ENCODE measurements at regions not wholly inside any gene's neighbourhood (a gene's known extent, or its start where the extent isn't known, plus 50 kb on each side); places are given as distances from the start of the nearest gene placed in this dataset.
"Not testable (repeated sequence)": the region's sequence is repeated elsewhere in the genome, so short reads cannot be mapped to it uniquely, and the experiment has no call there.

DNA sequence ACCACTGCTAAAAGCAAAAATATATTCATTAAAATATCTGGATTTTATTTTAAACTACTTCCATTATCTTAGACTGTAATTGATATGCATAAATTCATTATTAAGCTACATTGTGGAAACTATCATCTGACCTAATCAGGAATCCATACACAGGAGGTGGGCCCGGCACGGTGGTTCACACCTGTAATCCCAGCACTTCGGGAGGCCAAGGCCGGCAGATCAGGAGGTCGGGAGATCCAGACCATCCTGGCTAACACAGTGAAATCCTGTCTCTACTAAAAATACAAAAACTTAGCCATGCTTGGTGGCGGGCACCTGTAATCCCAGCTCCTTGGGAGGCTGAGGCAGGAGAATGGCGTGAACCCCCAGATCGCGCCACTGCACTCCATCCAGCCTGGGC is 148.7 kb upstream of the FAT4 start:
- DNase-seq (ENCODE audit: missing footprints); intact Hi-C loops (cut with DNase I); ATAC-seq: not testable (repeated sequence)

DNA sequence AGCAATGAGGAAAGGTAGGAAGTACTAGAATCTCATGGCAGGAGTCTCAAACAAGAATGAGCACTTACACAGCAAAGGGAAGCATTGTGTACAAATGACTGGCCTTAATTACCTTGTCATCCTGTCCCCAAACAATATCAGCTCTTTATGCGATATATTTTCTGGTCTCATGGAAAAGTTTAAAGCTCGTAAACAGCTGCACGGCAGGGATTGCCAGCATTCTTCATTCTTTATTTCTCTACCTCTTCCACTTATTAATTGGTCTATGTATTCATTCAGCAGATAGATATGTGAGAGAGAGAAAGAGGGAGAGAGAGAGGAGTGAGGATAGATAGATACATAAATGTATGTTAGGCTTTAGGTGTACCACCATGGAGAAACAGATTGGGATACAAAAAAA is 155.8 kb upstream of the FAT4 start:
- DNase-seq (ENCODE audit: missing footprints), result no peak
- intact Hi-C loops (cut with DNase I), result no loop called here
- no peak for ATAC-seq

DNA sequence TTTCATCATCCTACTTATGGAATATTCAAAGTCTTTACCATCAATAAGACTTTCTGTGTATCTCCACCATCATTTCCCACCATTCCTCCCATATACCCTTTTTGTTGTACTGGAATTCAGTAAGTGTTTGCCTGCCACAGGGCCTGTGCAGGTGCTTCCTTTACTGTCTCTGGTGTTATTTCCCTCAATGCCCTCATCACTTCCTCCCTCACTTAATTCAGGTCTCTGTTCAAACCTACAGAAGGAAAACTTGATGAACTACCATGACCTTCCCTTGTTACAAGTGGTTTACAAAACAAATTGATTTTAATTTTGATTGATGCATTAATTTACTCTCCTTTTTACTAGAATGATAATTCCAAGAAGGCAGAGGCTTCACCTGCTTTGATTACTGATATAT is 159.5 kb upstream of the FAT4 start:
- intact Hi-C loops (cut with DNase I), result no loop called here
- no peak for ATAC-seq
- DNase-seq (ENCODE audit: missing footprints), result no peak

DNA sequence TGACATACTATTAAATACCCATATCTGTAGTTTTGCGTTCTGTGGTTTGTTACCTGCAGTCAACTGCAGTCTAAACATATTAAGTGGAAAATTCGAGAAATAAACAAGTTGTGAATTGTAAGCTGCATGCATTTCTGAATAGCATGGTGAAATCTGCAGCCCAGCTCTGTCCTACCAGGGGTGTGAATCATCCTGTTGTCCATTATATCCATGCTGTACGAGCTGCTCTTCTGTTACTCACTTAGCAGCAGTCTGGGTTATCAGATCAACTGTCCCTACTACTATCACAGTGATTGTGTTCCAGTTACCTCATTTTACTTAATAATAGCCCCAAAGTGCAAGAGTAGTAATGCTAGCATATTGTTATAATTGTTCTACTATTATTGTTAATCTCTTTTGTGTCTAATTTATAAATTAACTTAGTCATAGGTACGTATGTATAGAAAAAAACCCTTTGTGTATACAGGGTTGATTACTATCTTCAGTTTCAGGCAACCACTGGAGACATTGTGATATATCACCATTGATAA is 173.7 kb upstream of the FAT4 start:
- no peak for DNase-seq (ENCODE audit: missing footprints)
- intact Hi-C loops (cut with DNase I), result no loop called here
- ATAC-seq, result no peak

DNA sequence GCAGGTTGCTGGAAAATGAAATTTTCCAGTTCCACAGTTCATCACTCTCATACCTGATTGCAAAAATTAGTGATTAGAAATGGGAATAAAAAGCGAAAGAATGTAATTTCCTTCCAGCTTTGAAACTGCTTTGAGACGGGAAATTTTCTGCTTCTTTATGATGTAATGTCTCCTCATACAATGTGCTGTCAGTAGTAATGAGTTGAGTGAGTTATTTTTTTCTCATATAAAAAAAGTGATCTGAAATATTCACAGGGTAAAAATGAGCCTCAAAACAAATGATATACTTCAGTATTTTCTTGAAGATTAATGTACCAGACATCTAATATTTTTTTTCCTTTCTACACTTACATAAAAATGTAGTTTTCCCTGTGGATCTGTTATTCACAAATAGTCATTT is 179.1 kb upstream of the FAT4 start:
- ATAC-seq (no peak), DNase-seq (ENCODE audit: missing footprints) (no peak)
- intact Hi-C loops (cut with DNase I), result no loop called here

DNA sequence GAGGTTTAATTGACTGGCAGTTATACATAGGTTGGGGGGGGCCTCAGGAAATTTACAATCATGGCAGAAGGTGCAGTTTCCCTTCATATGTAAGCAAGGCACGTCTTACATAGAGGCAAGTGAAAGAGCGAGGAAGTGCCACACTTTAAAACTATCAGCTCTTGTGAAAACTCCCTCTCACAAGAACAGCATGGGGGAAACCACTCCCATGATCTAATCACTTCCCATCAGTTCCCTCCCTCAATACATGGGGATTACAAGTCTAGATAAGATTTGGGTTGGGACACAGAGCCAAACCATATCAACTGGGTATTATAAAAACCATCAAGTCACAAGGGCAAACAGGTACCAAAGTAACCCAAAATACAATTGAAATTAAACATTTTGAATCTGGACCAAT is 182.0 kb upstream of the FAT4 start:
- no peak for DNase-seq (ENCODE audit: missing footprints)
- intact Hi-C loops (cut with DNase I), result no loop called here

DNA sequence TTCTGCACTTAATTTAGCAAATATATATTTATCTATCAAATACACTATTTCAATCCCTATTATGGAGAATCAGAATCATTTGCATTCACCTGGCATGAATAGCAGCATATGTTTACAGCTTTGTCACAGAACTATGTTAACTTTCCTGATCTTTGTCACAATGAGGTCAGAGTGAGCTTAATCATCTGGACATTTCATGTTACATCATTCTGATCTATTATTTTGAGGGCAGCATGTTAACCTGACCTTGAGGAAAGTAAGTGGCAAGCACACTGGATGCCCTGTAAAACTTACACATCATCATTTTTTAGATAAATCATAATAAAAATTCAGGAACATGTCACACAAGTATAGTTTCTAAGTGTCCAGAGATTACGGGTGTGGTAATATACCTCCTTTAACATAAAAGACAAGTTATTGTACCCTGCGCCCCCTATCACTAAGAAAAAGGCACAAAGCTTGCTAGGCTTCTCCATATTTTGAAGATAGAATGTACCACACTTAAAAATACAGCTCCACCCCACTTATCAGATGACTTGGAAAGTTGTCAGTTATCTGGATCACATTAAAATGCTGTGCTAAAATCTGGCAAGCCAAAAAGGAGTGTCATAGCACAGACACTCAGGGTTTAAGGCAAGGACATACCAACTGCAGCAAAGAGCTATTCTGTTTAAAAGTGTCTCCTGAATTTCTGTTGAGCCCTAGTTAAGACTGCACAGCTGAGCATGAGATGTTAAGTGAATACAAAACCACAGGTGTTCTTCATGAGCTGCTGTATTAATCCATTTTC is 182.7 kb upstream of the FAT4 start:
- intact Hi-C loops (cut with DNase I), result no loop called here
- ATAC-seq (no peak), DNase-seq (ENCODE audit: missing footprints) (no peak)

More for the DNA sequence above, 182.0 kb upstream of the FAT4 start:
- ATAC-seq, result no peak

DNA sequence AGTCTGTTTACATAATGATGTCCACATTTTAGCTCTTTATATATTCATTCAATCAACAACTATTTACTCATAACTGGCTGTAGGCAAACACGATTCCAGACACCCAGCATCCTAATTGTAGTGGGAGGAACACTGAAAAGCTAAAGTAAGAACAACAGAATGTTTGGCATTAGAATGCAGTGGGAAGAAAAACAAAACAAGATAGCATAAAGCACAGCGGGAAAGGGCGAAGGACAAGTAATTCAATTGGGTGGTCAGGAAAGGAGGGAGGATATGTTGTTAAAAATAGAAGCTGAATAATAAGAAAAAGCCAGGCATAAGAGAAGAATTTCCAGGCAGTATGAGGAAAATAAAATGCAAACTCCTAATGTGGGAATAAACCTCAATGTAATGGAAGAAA is 189.5 kb upstream of the FAT4 start:
- intact Hi-C loops (cut with DNase I), result no loop called here
- no peak for ATAC-seq

DNA sequence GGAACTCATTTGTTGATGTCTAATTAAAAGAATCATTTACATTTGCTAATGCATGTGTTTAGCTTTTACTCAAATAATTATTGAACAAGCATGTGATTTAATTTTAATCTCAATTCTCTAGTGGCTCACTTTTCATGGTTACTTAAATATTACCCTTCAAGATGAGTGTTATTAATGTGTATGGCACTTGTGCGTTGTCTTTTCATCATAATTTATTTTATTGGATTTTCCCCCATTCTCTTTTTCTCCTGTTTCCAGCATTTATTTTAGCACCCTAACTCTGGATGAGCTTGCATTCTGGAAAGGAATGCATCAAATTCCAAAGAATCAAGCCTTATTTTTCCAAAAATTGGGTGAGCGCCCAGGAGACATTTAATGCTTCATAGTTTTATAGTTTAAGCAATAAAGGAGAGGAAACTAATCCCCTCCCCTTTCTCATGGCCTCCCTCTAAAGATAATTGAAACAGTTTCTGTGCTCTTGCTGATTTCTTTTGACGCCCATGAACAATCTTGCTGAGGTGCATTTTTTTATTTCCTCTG is 191.1 kb upstream of the FAT4 start:
- intact Hi-C loops (cut with DNase I), result no loop called here
- ATAC-seq (no peak), DNase-seq (ENCODE audit: missing footprints) (no peak)

More for the DNA sequence above, 189.5 kb upstream of the FAT4 start:
- no peak for DNase-seq (ENCODE audit: missing footprints)

DNA sequence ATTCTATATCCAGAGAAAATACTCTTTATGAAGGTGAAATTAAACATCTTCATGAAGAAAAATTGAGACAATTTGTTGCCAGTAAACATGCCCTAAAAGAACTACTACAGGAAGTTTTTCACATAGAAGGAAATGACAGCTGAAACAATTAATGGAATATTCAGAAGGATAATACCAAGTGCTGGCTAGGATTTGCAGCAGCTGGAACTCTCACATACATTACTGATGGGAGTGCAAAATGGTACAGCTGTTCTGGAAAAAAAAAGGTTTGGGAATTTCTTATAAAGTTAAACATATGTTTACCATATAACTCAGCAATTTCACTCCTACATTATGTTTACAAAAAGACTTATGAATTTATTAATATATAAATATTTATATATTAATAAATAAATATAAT is 193.2 kb upstream of the FAT4 start:
- ATAC-seq (no peak), DNase-seq (ENCODE audit: missing footprints) (no peak)
- intact Hi-C loops (cut with DNase I), result no loop called here

DNA sequence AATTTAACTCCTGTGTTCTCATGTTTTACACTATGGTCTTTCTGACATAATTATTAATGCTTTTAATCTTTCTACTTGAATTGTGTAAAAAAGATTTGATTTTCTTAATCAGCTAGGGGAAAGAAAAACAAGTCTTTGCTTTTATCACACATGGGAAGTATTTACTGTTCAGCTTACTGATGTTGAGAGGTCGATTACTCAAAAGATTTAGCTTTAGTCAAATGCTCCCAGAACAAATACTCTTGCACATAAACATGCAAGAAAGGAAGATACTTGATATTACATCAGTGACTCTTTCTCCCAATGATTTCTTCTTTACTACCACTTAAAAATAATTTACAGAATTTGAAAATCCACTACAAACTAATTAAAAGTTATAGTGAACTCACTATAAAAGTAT is 198.3 kb upstream of the FAT4 start:
- ATAC-seq (no peak), DNase-seq (ENCODE audit: missing footprints) (no peak)
- intact Hi-C loops (cut with DNase I), result no loop called here

DNA sequence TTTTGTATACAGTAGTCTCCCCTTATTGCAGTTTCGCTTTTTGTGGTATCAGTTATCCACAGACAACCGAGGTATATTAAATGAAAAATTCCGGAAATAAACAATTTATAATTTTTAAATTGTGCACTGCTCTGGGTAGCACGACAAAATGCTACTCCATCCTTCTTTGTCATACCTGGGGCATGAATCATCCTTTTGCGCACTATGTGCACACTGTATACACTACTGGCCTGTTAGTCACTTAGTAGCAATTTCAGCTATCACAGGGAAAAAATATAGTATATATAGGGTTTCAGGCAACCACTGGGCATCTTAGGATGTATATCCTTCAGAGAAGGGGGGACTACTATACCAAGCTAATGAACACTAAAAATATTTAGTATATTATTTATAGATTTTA is 198.8 kb upstream of the FAT4 start:
- ATAC-seq, result no peak
- no peak for DNase-seq (ENCODE audit: missing footprints)
- intact Hi-C loops (cut with DNase I), result no loop called here

DNA sequence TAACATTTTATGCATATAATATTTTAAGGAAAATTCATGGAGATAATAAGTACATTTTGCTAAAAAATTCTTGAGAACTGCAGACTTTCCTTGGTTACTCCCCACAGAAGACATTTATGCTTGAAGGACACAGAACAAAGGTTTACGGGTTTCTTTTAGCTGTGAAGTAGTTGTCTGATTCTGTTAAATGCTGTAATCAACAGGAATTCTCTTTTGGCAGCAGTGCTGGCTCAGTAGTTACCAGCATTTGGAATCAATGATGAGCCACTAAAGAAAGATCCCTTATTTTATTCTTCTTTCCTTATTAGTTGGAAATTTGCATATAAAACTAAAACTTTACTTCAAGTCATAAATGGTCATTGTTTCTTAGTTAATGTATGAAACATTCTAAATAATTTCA is 199.3 kb upstream of the FAT4 start:
- intact Hi-C loops (cut with DNase I), result no loop called here
- DNase-seq (ENCODE audit: missing footprints) (no peak), ATAC-seq (no peak)

DNA sequence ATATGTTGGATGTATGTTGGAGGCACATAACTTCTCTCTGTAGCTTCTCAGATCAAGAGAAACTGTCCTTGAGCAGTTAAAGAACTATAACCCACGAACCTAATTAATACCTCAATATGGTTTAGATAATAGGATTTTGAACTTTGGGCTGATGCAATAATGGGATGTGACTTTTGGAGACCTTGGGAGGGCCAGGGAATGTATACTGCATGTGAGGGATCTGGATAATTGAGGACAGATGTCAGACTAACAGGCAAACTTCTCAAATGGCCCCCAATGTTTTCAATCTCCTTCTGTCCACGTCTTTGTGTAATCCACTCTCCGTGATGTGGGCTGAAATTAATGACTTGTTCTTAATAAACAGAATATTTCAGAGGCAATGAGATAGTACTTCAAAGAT is 202.2 kb upstream of the FAT4 start:
- intact Hi-C loops (cut with DNase I), result no loop called here
- DNase-seq (ENCODE audit: missing footprints) (no peak), ATAC-seq (no peak)

DNA sequence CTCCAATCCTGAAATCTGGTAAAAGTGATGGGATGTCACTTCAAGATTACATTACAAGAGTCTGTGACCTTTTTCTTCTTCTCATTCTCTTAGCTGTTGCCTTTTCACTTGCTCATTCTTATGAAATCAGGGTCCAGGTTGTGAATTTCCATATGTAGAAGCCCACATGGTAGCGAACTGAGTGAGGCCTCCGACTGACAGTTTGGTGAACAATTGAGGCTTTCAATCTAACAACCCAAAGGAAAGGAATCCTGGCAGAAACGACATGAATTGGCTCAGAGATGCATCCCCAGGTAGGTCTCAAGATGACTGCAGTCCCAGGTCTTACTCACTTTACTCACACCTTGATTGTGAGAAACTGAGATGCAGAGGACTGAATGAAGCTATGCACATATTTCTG is 203.4 kb upstream of the FAT4 start:
- no peak for ATAC-seq
- intact Hi-C loops (cut with DNase I), result no loop called here
- DNase-seq (ENCODE audit: missing footprints), result no peak

DNA sequence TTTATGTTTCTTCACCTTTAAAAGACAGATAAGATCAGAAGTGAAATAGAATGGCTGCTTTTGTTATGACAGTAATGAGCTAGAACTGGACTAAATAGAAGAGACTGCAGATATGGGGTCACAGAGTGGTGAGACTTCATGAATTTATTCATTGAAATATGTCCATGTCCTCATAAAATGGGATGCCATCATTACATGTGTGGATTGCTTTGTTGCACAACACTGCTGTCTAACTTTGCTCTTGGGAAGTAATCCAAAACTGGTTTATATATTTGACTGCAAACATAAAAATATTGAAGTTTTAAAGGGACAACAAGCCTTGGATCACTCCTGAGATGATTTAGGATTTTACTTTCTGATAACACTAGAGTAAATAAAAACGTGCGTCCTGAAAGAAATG is 209.2 kb upstream of the FAT4 start:
- DNase-seq (ENCODE audit: missing footprints) (no peak), ATAC-seq (no peak)
- intact Hi-C loops (cut with DNase I), result no loop called here

DNA sequence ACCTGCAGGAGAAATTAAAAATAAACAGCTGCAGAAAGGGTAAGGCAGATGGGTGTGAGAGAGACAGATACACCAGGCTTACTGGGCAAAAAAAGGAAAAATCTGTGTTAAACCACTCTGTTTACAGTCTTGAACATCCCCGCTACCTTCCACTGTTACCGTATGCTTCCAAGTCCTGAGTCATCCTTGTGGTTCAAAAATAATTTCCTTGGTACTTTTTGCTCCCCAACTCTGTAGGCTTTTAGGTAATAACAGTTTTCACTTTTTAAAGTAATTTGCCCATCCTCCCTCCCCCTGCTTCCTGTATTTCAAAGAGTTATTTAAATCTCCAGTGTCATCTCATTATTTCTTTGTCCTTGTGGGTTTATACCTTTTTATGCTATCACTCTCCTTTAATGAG is 210.1 kb upstream of the FAT4 start:
- ATAC-seq (no peak), DNase-seq (ENCODE audit: missing footprints) (no peak)
- intact Hi-C loops (cut with DNase I), result no loop called here

DNA sequence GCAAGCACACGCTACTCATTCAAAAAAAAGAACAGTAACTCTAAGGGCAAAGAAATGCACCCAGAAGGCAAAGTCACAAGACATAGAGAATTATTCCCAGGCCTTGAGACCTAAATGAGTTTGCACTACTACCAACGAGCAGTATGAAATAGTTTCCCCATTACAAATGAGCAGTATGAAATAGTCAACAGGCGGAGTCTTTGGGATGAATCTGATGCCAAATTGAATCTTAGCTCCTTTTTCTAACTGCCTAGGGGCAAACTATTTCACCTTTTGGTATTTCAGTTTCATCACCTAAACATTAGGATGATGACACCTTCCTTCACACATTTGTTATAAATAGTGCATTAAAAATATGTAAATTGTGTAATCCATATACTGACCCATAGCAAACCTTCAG is 213.0 kb upstream of the FAT4 start:
- intact Hi-C loops (cut with DNase I), result no loop called here
- DNase-seq (ENCODE audit: missing footprints) (no peak), ATAC-seq (no peak)

DNA sequence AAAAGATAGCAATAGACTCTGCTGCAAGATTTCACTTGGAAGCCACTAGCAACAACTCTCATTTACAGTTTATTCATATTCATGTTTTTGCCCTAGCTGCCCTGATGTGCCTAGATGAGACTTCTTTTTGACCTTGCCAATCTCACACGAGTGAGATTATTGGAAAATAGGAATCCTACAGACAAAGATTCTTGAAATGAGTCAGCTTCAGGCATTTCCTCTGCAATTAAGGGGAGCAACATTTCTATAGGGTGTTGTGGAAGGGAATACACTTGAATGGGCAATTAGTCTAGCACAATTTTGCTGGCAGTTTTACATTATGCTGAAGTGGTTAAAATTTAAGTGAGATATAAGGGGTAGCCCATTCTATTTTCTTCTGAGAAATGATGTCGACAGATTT is 217.0 kb upstream of the FAT4 start:
- no peak for DNase-seq (ENCODE audit: missing footprints)
- intact Hi-C loops (cut with DNase I), result no loop called here
- ATAC-seq, result no peak

DNA sequence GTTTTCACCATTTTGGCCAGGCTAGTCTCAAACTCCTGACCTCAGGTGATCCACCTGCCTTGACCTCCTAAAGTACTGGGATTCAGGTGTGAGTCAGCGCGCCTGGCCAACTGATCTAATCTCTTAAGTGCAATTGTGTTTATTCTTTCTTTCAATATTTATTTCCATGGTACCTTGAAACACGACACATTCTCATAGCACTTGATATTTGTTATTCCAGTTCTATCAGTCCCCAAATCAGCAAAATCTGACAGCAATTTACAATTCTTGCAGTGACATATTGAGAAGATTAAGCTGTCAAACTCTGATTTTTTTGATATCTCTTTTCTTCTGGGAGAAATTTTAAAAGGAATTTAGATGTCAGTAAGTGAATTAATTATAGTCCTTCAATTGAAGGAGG is 218.1 kb upstream of the FAT4 start:
- intact Hi-C loops (cut with DNase I), result no loop called here
- ATAC-seq (no peak), DNase-seq (ENCODE audit: missing footprints) (no peak)

DNA sequence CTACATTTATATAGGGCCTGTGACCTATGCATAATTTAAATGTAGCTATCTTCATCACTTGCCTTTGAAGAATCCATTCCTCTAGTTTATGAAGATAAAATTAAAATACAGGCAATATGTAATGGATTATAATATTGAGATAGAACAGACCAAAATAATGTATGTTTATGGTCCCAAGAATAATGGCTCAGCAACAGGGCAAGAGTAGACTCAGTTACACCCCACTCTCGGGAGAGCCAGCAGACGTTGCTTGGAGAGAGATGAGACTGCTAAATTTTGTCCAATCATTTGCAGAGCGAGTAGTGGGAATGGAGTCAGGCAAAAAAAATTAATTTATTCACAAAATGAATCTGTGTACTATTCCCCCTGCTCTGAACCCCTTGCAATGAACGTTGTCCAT is 223.2 kb upstream of the FAT4 start:
- ATAC-seq, result no peak
- intact Hi-C loops (cut with DNase I), result no loop called here
- DNase-seq (ENCODE audit: missing footprints), result no peak
